PC-3 (cell line): ENCODE measurements at regions not wholly inside any gene's neighbourhood (a gene's known extent, or its start where the extent isn't known, plus 50 kb on each side); places are given as distances from the start of the nearest gene placed in this dataset.

Experiments
- ATAC-seq: fragments of 200-7000 bp; cut with Tn5 transposase; 2 replicates; pipeline ENCODE4 v1.9.1; 2020; ENCODE audit warnings: mild to moderate bottlenecking, moderate library complexity
- BruUV-seq: library from RNA; stranded (reverse); fragments of 400-500 nt; replicated peaks from 2 replicates; lab custom pipeline; 2021; lab: Mats Ljungman, UMichigan
- CTCF ChIA-PET: fragments of 300-600 bp; sonication (Branson Sonifier 250); formaldehyde crosslinking; loops from one replicate; lab custom pipeline; 2022; ENCODE audit warnings: antibody characterized with exemption; lab: Charles Lee
- POLR2A ChIA-PET: fragments of 300-600 bp; sonication (Branson Sonifier 250); formaldehyde crosslinking; loops from one replicate; lab custom pipeline; 2022; ENCODE audit warnings: antibody characterized with exemption; ENCODE audit not compliant: unreplicated experiment; lab: Charles Lee
- DNase-seq: peaks from one replicate; pipeline ENCODE4 v3.0.0-alpha.2; 2015
- H2AFZ ChIP-seq: fragments of 300-600 bp; sonication (generic); 2 replicates; pipeline ENCODE4 v1.6.0; 2016; ENCODE audit warnings: antibody characterized with exemption, low read length
- H3F3A ChIP-seq: fragments of 300-600 bp; sonication (generic); one replicate; pipeline ENCODE4 v1.6.0; 2017; ENCODE audit warnings: antibody characterized with exemption, low read length, control low read depth, mild to moderate bottlenecking; ENCODE audit not compliant: unreplicated experiment
- H3K27ac ChIP-seq: fragments of 300-600 bp; sonication (generic); 2 replicates; pipeline ENCODE4 v1.5.1; 2016; ENCODE audit warnings: mild to moderate bottlenecking, low read length
- H3K27me3 ChIP-seq: fragments of 300-600 bp; sonication (generic); 2 replicates; pipeline ENCODE4 v1.6.1; 2016; ENCODE audit warnings: low read length, mixed read lengths
- H3K36me3 ChIP-seq: fragments of 300-600 bp; sonication (generic); 2 replicates; pipeline ENCODE4 v1.6.1; 2016; ENCODE audit warnings: low read depth, mixed run types, low read length, mixed read lengths
- H3K4me1 ChIP-seq: fragments of 300-600 bp; sonication (generic); 2 replicates; pipeline ENCODE4 v1.5.1; 2016; ENCODE audit warnings: low read length; ENCODE audit not compliant: insufficient read depth
- H3K4me2 ChIP-seq: fragments of 300-600 bp; sonication (generic); 2 replicates; pipeline ENCODE4 v1.6.0; 2016; ENCODE audit warnings: low read length
- H3K4me3 ChIP-seq: fragments of 300-600 bp; sonication (generic); 2 replicates; pipeline ENCODE4 v1.5.1; 2016; ENCODE audit warnings: mild to moderate bottlenecking, low read length, mixed read lengths
- H3K79me2 ChIP-seq: fragments of 300-600 bp; sonication (generic); 2 replicates; pipeline ENCODE4 v1.6.1; 2017; ENCODE audit warnings: low read length, mixed read lengths
- H3K9ac ChIP-seq: fragments of 300-600 bp; sonication (generic); 2 replicates; pipeline ENCODE4 v1.6.0; 2016; ENCODE audit warnings: mild to moderate bottlenecking, low read length
- H3K9me2 ChIP-seq: fragments of 300-600 bp; sonication (generic); replicated peaks from 2 replicates; pipeline ENCODE4 v1.6.1; 2016; ENCODE audit warnings: mixed run types, low read length, mixed read lengths
- H3K9me3 ChIP-seq: fragments of 300-600 bp; sonication (generic); 2 replicates; pipeline ENCODE4 v1.6.1; 2016; ENCODE audit warnings: low read length, mixed read lengths
- H4K20me1 ChIP-seq: fragments of 300-600 bp; sonication (generic); 2 replicates; pipeline ENCODE4 v1.6.1; 2016; ENCODE audit warnings: low read length, mixed read lengths
- EZH2 ChIP-seq: fragments of 300-600 bp; sonication (generic); IDR thresholded peaks from one replicate; pipeline ENCODE4 v1.6.1; 2017; ENCODE audit warnings: antibody characterized with exemption, mild to moderate bottlenecking, low read length; ENCODE audit not compliant: unreplicated experiment
- EZH2phosphoT487 ChIP-seq: fragments of 300-600 bp; sonication (generic); IDR thresholded peaks from 2 replicates; pipeline ENCODE4 v1.6.1; 2018; ENCODE audit warnings: mild to moderate bottlenecking, antibody characterized with exemption, low read length, borderline replicate concordance
- intact Hi-C: fragments of 100-400 bp; cut with micrococcal nuclease; formaldehyde crosslinking; loops from 2 replicates; pipeline ENCODE4 v1.9.0; 2023
- TF ChIP-seq, protein P1 (sequence below): fragments of 300-600 bp; sonication (generic); conservative IDR thresholded peaks from 2 replicates; pipeline ENCODE4 v1.5.1; 2017; ENCODE audit warnings: antibody characterized with exemption, low read depth, mild to moderate bottlenecking, low read length

DNA sequence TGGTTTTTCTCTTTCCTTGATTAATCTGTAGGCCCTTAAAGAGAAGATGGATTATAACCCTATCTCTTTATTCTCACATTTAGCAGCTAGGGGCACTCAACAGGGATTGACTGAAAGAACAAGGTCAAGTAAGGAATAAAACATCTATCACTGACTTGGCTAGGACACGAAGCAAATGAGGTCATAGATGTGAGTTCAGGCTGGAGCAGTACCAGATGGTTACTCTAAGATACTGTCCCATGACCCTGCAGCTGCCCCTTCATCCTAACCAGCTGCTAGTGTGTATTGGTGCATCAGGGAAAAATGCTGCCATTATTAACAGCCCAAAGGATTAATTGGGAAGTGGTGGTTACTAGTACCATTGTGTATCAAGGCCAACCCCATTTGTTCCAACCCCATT, 221.9 kb downstream of the CTH start:
- Histone ChIP-seq H3K36me3 (no peaks in the 10 kb centered on the region), H3K79me2 (no peaks in the 10 kb centered on the region), H3K9ac (no peak overlapping the region), H3K9me2 (no peaks in the 10 kb centered on the region), H3K27me3 (peaks cover 37% of the 10 kb centered on the region), H2AFZ (no peak overlapping the region), H3K4me1 (no peaks in the 10 kb centered on the region), H3K27ac (no peak overlapping the region), H3F3A (no peaks in the 10 kb centered on the region), H3K4me3 (no peak overlapping the region), H3K9me3 (no peaks in the 10 kb centered on the region), H4K20me1 (no peaks in the 10 kb centered on the region), H3K4me2 (no peak overlapping the region)
- ATAC-seq (no peak), DNase-seq (no peak)
- intact Hi-C loops, result no loop called here
- TF ChIP-seq, protein P1, sequence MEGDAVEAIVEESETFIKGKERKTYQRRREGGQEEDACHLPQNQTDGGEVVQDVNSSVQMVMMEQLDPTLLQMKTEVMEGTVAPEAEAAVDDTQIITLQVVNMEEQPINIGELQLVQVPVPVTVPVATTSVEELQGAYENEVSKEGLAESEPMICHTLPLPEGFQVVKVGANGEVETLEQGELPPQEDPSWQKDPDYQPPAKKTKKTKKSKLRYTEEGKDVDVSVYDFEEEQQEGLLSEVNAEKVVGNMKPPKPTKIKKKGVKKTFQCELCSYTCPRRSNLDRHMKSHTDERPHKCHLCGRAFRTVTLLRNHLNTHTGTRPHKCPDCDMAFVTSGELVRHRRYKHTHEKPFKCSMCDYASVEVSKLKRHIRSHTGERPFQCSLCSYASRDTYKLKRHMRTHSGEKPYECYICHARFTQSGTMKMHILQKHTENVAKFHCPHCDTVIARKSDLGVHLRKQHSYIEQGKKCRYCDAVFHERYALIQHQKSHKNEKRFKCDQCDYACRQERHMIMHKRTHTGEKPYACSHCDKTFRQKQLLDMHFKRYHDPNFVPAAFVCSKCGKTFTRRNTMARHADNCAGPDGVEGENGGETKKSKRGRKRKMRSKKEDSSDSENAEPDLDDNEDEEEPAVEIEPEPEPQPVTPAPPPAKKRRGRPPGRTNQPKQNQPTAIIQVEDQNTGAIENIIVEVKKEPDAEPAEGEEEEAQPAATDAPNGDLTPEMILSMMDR, result no peak
- no peak for TF ChIP-seq EZH2
- no peak for TF ChIP-seq EZH2phosphoT487
- BruUV-seq, result no TSS peak
- ChIA-PET POLR2A (no interaction called here), CTCF (no interaction called here)

- H3K27ac ChIP-seq, result no peak overlapping the region
- no peak overlapping the region for H3K4me2 ChIP-seq
- POLR2A ChIA-PET, result no interaction called here
- H3K9me2 ChIP-seq, result no peaks in the 10 kb centered on the region
- no peaks in the 10 kb centered on the region for H3F3A ChIP-seq
- H3K79me2 ChIP-seq, result no peaks in the 10 kb centered on the region
- DNase-seq (no peak), ATAC-seq (no peak)
- BruUV-seq, result no TSS peak
- no peak overlapping the region for H3K4me3 ChIP-seq
- H3K9me3 ChIP-seq, result no peaks in the 10 kb centered on the region
- no peaks in the 10 kb centered on the region for H4K20me1 ChIP-seq
- no peak for TF ChIP-seq EZH2
- TF ChIP-seq, protein P1, result no peak
- no peak for TF ChIP-seq EZH2phosphoT487
- H3K27me3 ChIP-seq, result peaks cover 37% of the 10 kb centered on the region
- no peak overlapping the region for H3K9ac ChIP-seq
- H3K4me1 ChIP-seq, result no peaks in the 10 kb centered on the region
- intact Hi-C loops, result no loop called here
- H3K36me3 ChIP-seq, result no peaks in the 10 kb centered on the region
- H2AFZ ChIP-seq, result no peak overlapping the region
- CTCF ChIA-PET, result no interaction called here
Measured at GRCh38 chr1:70635868-70636267, 224.8 kb downstream of the CTH start.

- Histone ChIP-seq H2AFZ (no peak overlapping the region), H3K9me2 (no peaks in the 10 kb centered on the region), H3F3A (no peaks in the 10 kb centered on the region), H3K36me3 (no peaks in the 10 kb centered on the region), H3K9ac (no peak overlapping the region), H3K27me3 (0 out of 2 replicates have a peak, but pooled peaks cover 6% of the 10 kb centered on the region), H3K9me3 (no peaks in the 10 kb centered on the region), H3K27ac (no peak overlapping the region), H3K4me1 (no peaks in the 10 kb centered on the region), H4K20me1 (no peaks in the 10 kb centered on the region), H3K4me3 (no peak overlapping the region), H3K79me2 (no peaks in the 10 kb centered on the region), H3K4me2 (no peak overlapping the region)
- ATAC-seq (no peak), DNase-seq (no peak)
- ChIA-PET POLR2A (no interaction called here), CTCF (no interaction called here)
- intact Hi-C loops, result no loop called here
- TF ChIP-seq, protein P1, result no peak
- TF ChIP-seq EZH2, result no peak
- no peak for TF ChIP-seq EZH2phosphoT487
- no TSS peak for BruUV-seq
Measured at GRCh38 chr1:70641868-70642267, 230.8 kb downstream of the CTH start.
